NCI-H345 (cell line): ENCODE measurements at regions not wholly inside any gene's neighbourhood (a gene's known extent, or its start where the extent isn't known, plus 50 kb on each side); places are given as distances from the start of the nearest gene placed in this dataset.
A peak's percentile ranks its signal among the peaks of the same experiment; 100 is the strongest.

ENCODE experiments used
- DNase-seq: peaks from one replicate; lab custom pipeline; 2025; lab: John Stamatoyannopoulos, UW

- DNase-seq = no peak
These were observed 333.5 kb upstream of the RGMA start for GRCh38 chr15:93422476-93422875.

GRCh38 chr15:93420477-93420876 lies 331.5 kb upstream of the RGMA start:
- no peak for DNase-seq

- no peak for DNase-seq
These were observed 331.0 kb upstream of the RGMA start for GRCh38 chr15:93420050-93420452.

- DNase-seq = no peak
These were observed 329.6 kb upstream of the RGMA start for GRCh38 chr15:93418566-93418965.

GRCh38 chr15:93417631-93418030 lies 328.6 kb upstream of the RGMA start:
- DNase-seq = no peak

- DNase-seq = no peak
These were observed 328.1 kb upstream of the RGMA start for GRCh38 chr15:93417156-93417555.

- DNase-seq = no peak
These were observed 326.6 kb upstream of the RGMA start for GRCh38 chr15:93415576-93415975.

GRCh38 chr15:93414576-93415231 lies 325.7 kb upstream of the RGMA start:
- DNase-seq = no peak

GRCh38 chr15:93413745-93414144 lies 324.7 kb upstream of the RGMA start:
- DNase-seq = no peak

GRCh38 chr15:93399121-93399520 lies 310.1 kb upstream of the RGMA start:
- no peak for DNase-seq

GRCh38 chr15:93389211-93389610 lies 300.2 kb upstream of the RGMA start:
- no peak for DNase-seq

- DNase-seq = no peak
These were observed 295.9 kb upstream of the RGMA start for GRCh38 chr15:93384886-93385285.

- peak; percentile 38 for DNase-seq
These were observed 293.3 kb upstream of the RGMA start for GRCh38 chr15:93382200-93382820.

- no peak for DNase-seq
These were observed 289.5 kb upstream of the RGMA start for GRCh38 chr15:93378558-93378957.

- no peak for DNase-seq
These were observed 283.8 kb upstream of the RGMA start for GRCh38 chr15:93372865-93373223.

- peak; percentile 58 for DNase-seq
These were observed 283.3 kb upstream of the RGMA start for GRCh38 chr15:93372208-93372864.

GRCh38 chr15:93366387-93367100 lies 277.5 kb upstream of the RGMA start:
- DNase-seq = no peak

GRCh38 chr15:93362821-93363220 lies 273.8 kb upstream of the RGMA start:
- no peak for DNase-seq

GRCh38 chr15:93362203-93362602 lies 273.2 kb upstream of the RGMA start:
- DNase-seq = no peak

- no peak for DNase-seq
These were observed 272.7 kb upstream of the RGMA start for GRCh38 chr15:93361703-93362102.

GRCh38 chr15:93360976-93361375 lies 272.0 kb upstream of the RGMA start:
- DNase-seq = no peak

- no peak for DNase-seq
These were observed 271.3 kb upstream of the RGMA start for GRCh38 chr15:93360318-93360717.
